Lung (tissue), 11 donors: ENCODE measurements at regions not wholly inside any gene's neighbourhood (a gene's known extent, or its start where the extent isn't known, plus 50 kb on each side); places are given as distances from the start of the nearest gene placed in this dataset.

Experiments used
- ATAC-seq: fragments of 200-7000 bp; cut with Tn5 transposase; one replicate; pipeline ENCODE4 v1.9.1; 2020; ENCODE audit warnings: moderate number of reproducible peaks; ENCODE audit not compliant: insufficient read depth, low FRiP score
- DNase-seq, 3 donors: peaks; one replicate each; pipeline ENCODE4 v3.0.0-alpha.2; 2013 to 2017
- H3K27ac ChIP-seq, 2 donors: one replicate each; pipeline ENCODE4 v1.5.1; 2013; ENCODE audit warnings: mild to moderate bottlenecking in 2 of 2, moderate library complexity in 2 of 2, control low read depth in 1 of 2, inconsistent platforms in 1 of 2, low read depth in 1 of 2, low read length in 1 of 2
- H3K27me3 ChIP-seq, 3 donors: one replicate each; pipeline ENCODE4 v1.5.1; 2013; ENCODE audit warnings: low read length in 2 of 3; ENCODE audit not compliant: control insufficient read depth in 3 of 3, insufficient read depth in 3 of 3
- H3K36me3 ChIP-seq, 4 donors: one replicate each; pipeline ENCODE4 v1.5.1; 2013; ENCODE audit warnings: low read length in 4 of 4, mild to moderate bottlenecking in 1 of 4, moderate library complexity in 1 of 4; ENCODE audit not compliant: control insufficient read depth in 4 of 4, insufficient read depth in 4 of 4
- H3K4me1 ChIP-seq, 5 donors: one replicate each; pipeline ENCODE4 v1.5.1; 2013; ENCODE audit warnings: low read length in 5 of 5, mild to moderate bottlenecking in 2 of 5, moderate library complexity in 1 of 5; ENCODE audit not compliant: control insufficient read depth in 5 of 5, insufficient read depth in 5 of 5
- H3K4me3 ChIP-seq: one replicate; pipeline ENCODE4 v1.5.1; 2013; ENCODE audit warnings: mild to moderate bottlenecking, control low read depth, moderate library complexity
- H3K9ac ChIP-seq, 2 donors: one replicate each; pipeline ENCODE4 v1.5.1; 2013; ENCODE audit warnings: low read length in 2 of 2, control low read depth in 1 of 2; ENCODE audit not compliant: insufficient read depth in 1 of 2
- H3K9me3 ChIP-seq, 4 donors: one replicate each; pipeline ENCODE4 v1.5.1; 2013; ENCODE audit warnings: low read length in 3 of 4, mild to moderate bottlenecking in 1 of 4, moderate library complexity in 1 of 4; ENCODE audit not compliant: control insufficient read depth in 4 of 4, insufficient read depth in 3 of 4
- CTCF ChIP-seq: IDR thresholded peaks from 2 replicates; pipeline ENCODE4 v1.5.1; 2012; ENCODE audit warnings: mild to moderate bottlenecking; ENCODE audit errors: control extremely low read depth, extremely low read depth
- WGBS, 2 donors: extraction: QIAGEN DNeasy Blood & Tissue Kit; methylation state at CpG; one replicate each; pipeline ENCODE4 v1.1.7; 2013; 5-methylcytosine and 5-hydroxymethylcytosine counted together
- donor health status: control.
- donor health status: control.
- donor health status: Bipolar disorder and iron deficiency.
- donor health status: healthy.
- donor health status: DM: yes; HTN: yes; CAD: no.

- H3K36me3 ChIP-seq, result no peaks in the 10 kb centered on the region
- WGBS, 2 donors, result 83 to 91% methylated on average over 2 of the region's 2 CpGs
- no peak overlapping the region for H3K4me3 ChIP-seq
- DNase-seq (no peak), ATAC-seq (no peak)
- H3K9ac ChIP-seq, result no peak overlapping the region
- H3K27ac ChIP-seq, result no peak overlapping the region
- no peak for TF ChIP-seq CTCF
- H3K9me3 ChIP-seq, result no peaks in the 10 kb centered on the region
- no peaks in the 10 kb centered on the region for H3K27me3 ChIP-seq
- H3K4me1 ChIP-seq, result no peaks in the 10 kb centered on the region
These were observed 130.9 kb upstream of the RGMA start for GRCh38 chr15:93219859-93220420.

GRCh38 chr15:93217343-93217742, 128.3 kb upstream of the RGMA start:
- Histone ChIP-seq H3K27me3 (no peaks in the 10 kb centered on the region), H3K36me3 (no peaks in the 10 kb centered on the region), H3K9ac (no peak overlapping the region), H3K9me3 (no peaks in the 10 kb centered on the region), H3K4me3 (no peak overlapping the region), H3K4me1 (no peaks in the 10 kb centered on the region), H3K27ac (no peak overlapping the region)
- 63 to 79% methylated on average over 1 of the region's 1 CpG for WGBS, 2 donors
- no peak for DNase-seq
- no peak for ATAC-seq
- no peak for TF ChIP-seq CTCF

- Histone ChIP-seq H3K36me3 (no peaks in the 10 kb centered on the region), H3K9me3 (no peaks in the 10 kb centered on the region), H3K27ac (no peak overlapping the region), H3K4me1 (no peaks in the 10 kb centered on the region), H3K27me3 (no peaks in the 10 kb centered on the region), H3K4me3 (no peak overlapping the region), H3K9ac (no peak overlapping the region)
- DNase-seq, result no peak
- WGBS, 2 donors, result 91 to 96% methylated on average over 3 of the region's 3 CpGs
- TF ChIP-seq CTCF, result no peak
- no peak for ATAC-seq
These were observed 125.1 kb upstream of the RGMA start for GRCh38 chr15:93214106-93214505.

GRCh38 chr15:93213281-93213680, 124.3 kb upstream of the RGMA start:
- H3K9me3 ChIP-seq, result no peaks in the 10 kb centered on the region
- H3K36me3 ChIP-seq, result no peaks in the 10 kb centered on the region
- no peaks in the 10 kb centered on the region for H3K4me1 ChIP-seq
- H3K4me3 ChIP-seq, result no peak overlapping the region
- DNase-seq (no peak), ATAC-seq (no peak)
- H3K27ac ChIP-seq, result no peak overlapping the region
- 86 to 94% methylated on average over 5 of the region's 5 CpGs for WGBS, 2 donors
- no peaks in the 10 kb centered on the region for H3K27me3 ChIP-seq
- H3K9ac ChIP-seq, result no peak overlapping the region
- no peak for TF ChIP-seq CTCF
